HL-60 (cell line): ENCODE measurements at regions not wholly inside any gene's neighbourhood (a gene's known extent, or its start where the extent isn't known, plus 50 kb on each side); places are given as distances from the start of the nearest gene placed in this dataset.

ENCODE experiments used
- POLR2AphosphoS5 ChIP-seq: IDR thresholded peaks from 2 replicates; pipeline ENCODE4 v1.6.1; 2012; ENCODE audit warnings: low read depth
- TF ChIP-seq, protein P1 (sequence below): IDR thresholded peaks from one replicate; pipeline ENCODE4 v1.5.1; 2011; ENCODE audit warnings: low read length, control low read depth, inconsistent platforms; ENCODE audit not compliant: insufficient read depth
- TF ChIP-seq, protein P2 (sequence below): IDR thresholded peaks from 2 replicates; pipeline ENCODE4 v1.6.1; 2012; ENCODE audit warnings: low read depth; ENCODE audit not compliant: insufficient replicate concordance

DNA sequence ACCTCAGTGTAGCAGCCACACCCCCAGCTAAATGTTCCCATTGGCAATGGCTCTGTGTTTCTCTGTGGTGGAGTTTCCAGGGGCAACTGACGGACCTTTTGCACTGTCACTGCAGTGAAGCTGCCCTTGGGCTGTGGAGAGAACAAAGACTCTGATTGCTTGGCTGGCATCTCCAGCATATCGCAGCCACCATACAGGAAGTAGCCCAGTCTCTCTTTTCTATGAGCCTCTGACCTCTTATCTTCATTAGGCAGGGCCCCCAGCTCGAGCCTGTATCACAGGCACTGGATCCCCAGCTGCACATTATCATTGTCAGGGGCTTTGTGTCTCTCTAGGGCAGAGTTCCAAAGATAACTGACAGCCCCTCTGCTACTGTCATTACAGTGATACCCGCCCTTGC, 483.5 kb downstream of the ARAP2 start:
- TF ChIP-seq, protein P1, sequence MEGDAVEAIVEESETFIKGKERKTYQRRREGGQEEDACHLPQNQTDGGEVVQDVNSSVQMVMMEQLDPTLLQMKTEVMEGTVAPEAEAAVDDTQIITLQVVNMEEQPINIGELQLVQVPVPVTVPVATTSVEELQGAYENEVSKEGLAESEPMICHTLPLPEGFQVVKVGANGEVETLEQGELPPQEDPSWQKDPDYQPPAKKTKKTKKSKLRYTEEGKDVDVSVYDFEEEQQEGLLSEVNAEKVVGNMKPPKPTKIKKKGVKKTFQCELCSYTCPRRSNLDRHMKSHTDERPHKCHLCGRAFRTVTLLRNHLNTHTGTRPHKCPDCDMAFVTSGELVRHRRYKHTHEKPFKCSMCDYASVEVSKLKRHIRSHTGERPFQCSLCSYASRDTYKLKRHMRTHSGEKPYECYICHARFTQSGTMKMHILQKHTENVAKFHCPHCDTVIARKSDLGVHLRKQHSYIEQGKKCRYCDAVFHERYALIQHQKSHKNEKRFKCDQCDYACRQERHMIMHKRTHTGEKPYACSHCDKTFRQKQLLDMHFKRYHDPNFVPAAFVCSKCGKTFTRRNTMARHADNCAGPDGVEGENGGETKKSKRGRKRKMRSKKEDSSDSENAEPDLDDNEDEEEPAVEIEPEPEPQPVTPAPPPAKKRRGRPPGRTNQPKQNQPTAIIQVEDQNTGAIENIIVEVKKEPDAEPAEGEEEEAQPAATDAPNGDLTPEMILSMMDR: no peak
- TF ChIP-seq POLR2AphosphoS5: no peak
- TF ChIP-seq, protein P2, sequence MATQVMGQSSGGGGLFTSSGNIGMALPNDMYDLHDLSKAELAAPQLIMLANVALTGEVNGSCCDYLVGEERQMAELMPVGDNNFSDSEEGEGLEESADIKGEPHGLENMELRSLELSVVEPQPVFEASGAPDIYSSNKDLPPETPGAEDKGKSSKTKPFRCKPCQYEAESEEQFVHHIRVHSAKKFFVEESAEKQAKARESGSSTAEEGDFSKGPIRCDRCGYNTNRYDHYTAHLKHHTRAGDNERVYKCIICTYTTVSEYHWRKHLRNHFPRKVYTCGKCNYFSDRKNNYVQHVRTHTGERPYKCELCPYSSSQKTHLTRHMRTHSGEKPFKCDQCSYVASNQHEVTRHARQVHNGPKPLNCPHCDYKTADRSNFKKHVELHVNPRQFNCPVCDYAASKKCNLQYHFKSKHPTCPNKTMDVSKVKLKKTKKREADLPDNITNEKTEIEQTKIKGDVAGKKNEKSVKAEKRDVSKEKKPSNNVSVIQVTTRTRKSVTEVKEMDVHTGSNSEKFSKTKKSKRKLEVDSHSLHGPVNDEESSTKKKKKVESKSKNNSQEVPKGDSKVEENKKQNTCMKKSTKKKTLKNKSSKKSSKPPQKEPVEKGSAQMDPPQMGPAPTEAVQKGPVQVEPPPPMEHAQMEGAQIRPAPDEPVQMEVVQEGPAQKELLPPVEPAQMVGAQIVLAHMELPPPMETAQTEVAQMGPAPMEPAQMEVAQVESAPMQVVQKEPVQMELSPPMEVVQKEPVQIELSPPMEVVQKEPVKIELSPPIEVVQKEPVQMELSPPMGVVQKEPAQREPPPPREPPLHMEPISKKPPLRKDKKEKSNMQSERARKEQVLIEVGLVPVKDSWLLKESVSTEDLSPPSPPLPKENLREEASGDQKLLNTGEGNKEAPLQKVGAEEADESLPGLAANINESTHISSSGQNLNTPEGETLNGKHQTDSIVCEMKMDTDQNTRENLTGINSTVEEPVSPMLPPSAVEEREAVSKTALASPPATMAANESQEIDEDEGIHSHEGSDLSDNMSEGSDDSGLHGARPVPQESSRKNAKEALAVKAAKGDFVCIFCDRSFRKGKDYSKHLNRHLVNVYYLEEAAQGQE: no peak
